ENCODE measurements at regions not wholly inside any gene's neighbourhood (a gene's known extent, or its start where the extent isn't known, plus 50 kb on each side); places are given as distances from the start of the nearest gene placed in this dataset.

DNA sequence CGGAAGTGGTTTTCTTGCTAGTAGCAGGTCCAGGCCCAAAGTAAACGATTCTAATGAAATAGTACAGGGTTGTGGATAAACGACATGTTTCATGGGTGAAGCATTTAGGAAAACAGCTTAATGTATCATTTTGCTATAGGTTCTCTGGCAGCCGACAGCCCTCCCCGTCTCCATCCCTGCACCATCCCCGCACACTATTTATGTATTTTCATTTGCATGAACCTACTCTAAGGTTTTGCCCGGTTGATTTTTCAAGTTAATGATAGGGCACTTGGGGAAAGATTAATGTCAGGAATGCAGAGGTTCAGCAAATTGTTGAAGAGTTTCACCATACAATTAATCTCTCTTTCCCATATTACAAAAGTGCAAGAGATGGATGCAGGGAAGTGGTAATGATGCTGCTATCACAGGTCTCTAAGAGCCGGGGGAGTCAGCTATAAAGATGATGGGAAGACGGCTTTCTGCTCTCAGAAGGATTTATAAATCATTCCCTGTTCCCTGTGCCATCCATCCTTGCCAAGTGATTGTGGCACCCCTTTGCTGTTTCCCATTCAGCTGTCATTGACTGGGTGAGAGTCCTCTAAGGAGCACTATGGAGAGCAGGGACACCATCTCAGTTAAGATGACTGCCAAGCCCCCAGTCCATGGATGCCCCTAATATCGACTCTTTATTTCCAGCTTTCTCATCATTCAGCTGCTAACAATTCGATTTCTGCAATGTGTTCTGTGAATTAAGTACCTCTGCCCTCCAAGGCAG lies 186.3 kb downstream of the IRS2 start:
- DNase-seq = no peak

DNA sequence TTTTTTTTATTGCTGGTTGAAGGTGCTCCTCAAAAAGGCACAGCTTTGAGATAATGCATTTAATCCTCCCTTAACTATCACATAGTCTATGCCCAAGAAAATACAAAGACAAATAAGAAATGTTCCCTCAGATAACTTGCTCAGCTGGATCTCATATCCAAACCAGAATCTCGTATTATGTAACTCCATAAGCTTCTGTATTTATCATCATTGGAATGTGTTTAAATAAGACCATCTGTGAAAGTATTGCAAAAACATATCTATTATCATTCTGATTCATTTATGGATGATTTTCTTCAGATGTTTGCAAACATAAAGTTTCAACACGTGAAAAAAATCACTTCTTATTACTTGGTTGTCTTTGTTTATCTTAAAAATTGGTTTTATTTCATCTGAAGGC lies 190.9 kb downstream of the IRS2 start:
- no peak for DNase-seq

DNA sequence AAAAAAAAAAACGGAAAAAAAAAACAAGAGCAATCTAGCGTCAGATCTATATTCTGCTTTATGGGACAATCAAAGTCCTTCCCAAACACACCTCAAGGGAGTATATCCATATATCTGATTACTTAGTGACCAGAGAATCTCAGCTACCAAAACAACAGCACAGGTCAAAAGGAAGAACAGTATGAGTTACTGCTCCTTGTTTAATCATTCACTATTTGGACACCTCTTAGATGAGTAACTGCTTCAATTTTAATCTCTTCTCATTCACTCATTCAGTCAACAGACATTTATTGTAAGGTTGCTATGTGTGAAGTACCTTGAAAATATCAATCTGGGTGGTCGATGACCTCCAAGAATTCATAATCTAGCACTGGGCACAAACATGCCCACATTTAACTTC lies 193.2 kb downstream of the IRS2 start:
- DNase-seq = no peak

DNA sequence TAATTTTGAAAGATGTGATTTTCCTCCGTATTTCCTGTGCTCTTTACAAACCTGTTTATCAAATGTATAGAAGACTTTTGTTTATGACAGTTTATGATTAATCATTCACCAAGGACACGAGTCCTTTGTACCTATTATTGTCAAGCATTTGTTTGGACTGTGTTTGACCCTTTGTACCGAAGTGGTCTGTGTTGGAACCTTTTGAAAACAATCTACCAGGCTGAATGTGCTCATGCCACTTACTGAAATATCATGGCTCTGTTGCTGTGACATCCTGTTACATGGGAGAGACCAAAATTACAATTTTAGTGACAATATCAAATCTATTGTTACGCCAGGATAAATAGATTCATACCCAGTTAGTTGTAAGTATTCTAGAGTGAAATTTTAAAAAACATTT lies 193.6 kb downstream of the IRS2 start:
- no peak for DNase-seq

DNA sequence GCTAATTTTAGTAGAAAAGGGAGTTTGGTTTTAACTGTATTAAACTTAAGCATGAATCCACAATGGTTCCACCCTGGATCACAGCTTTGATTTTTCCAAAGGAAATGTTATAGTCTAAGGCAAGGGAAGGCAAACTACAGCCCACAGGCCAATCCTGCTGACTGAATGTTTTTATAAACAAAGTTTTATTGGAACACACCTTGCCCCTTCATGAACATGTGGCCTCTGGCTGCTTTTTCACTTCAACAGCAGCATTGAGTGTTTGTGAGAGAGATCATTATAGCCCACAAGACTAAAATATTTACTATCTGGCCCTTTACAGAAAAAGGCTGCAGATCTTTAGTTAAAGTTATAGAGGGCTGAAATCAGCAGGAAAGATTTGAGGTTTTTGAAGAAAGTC lies 198.7 kb downstream of the IRS2 start:
- DNase-seq = no peak

DNA sequence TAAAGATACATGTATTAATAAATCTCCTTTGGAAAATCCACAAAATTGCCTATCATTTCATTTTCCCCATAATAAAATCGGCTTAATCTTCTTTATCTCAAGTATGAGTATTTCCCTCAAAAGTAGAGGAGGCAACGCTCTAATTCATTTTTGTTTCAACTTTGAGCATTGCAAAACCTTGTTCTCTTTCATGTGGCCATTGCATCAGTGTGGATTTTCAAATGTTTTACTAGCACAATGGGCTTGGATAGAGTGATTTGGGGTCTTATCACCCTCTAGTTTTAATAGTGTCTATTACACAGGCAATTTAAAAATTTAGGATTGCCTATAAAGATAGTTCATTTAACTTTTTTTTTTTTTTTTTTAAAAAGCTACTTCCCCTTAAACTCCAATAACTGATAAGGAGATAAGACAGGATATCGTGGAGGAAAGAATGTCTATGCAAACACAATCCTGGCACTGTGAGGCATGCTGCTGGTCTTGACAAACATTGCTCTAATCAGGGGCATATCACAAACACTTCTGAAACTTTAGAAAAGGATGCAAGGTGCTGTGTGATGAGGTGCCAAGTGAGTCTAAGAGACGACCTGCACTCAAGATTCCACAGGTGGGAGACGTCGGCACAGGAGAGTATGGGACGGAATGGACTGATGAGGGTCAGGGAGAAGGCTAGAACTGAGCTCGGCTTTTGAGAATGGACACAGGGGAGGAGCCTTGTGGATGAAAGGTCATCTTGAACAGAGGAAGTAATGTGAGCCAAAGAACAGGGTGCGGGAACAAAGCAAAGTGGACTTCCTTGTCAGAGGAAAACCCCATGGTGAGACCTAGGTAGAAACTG lies 199.7 kb downstream of the IRS2 start:
- no peak for DNase-seq

DNA sequence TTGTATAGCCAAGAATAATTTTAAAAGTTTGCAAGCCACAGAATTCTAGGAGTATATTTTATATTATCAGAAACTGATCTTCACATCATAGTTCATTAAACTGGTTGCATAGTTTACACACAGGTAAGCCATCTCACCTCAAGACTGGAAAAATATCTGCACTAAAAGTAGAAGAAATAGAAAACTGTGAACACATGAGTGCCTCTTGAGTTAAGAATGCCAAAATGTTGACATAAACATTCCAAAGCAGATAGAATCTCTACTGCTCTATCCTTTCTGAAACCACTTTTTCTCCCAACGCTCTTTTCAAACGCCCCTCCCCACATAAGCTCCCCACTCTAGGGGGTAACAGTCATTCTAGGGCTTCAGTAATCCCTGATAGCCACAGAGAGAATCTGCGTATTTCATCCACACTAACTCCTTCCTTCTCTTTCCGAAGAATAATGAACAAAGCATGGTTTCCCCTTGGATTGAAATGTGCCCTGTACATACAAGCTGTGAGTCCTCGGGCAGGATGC lies 201.5 kb downstream of the IRS2 start:
- no peak for DNase-seq

DNA sequence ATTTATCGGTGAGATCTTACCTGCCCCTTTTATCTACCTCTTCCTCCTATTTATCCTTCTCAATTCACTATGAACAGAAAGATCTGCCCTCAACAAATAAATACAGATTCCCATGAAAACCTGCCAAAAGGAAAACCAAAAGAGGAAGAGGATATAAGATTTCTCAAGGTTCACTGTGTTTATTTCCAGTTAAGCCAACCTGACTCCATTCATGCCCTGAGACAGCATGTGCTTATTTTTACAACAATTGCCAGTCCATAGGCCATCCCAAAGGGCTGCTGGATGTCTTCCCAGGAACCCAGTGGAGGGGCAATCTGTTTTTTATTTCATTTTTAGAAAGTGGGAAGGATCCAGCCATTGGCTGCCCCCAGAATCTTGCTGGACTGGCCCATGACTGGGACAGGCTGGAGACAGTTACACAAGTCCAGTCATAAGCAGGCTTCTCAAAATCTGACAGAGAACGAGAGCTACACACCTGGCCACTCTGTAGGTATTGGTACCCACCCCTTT lies 209.1 kb downstream of the IRS2 start:
- DNase-seq = no peak

DNA sequence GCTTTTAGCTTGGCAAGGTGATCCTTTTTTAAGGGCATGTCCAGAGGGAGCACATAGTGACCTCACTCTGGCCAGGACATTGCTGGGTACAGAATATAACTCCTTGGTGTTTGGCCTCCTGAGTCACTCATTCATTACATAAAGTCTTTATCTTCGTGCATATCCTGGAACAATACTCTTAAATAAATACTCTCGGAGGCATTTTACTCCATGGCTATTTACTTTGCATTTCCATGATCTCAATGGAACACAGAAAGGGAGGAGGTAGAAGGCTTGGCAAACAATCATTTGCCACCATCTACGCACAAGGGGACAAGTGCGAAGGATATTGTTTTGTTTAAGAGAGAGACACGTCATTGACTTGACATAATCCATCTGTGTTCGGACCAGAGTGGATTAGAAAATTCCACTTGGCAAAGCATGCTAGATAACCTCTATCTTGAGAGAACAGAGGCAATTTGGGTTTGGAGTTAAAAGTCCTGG lies 210.0 kb downstream of the IRS2 start:
- DNase-seq = no peak

DNA sequence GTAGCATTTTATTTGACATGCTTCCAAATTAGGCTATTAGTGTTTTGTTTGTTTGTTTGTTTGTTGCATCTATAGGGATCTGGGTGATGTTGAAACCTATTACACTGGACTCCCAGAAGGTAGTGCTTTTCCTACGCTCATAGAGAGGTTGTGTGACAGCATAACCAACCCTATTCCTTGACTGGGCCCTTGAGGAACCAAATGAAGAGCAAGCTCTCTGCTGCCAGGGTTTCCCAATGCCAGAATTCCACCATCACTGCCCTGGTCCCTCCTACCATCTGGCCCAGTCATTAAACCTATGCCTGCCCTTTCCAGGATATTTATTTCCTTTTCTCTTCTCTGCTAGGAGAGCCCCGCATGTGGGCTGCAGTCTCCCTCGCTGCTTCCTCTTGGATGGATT lies 210.6 kb downstream of the IRS2 start:
- DNase-seq = no peak

DNA sequence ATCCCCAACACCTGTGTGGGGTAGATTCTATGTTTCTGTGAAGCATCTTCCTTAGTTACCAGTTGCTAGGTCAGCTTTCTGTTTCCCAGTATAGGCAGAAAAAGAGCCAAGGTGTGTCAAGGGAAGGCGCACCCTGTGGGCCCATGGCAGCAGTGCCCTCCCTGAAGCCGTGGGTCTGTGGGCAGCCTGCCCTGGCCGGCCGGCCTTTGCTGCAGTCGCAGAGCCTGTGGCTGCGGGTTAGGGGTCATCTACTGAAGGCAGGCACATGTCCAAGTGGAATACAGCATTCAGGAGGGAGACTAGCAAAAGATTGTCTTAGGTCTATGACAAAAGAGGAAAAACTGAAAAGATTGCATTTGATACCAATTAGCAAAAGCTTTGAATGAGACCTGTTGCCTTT lies 214.0 kb downstream of the IRS2 start:
- DNase-seq = no peak

DNA sequence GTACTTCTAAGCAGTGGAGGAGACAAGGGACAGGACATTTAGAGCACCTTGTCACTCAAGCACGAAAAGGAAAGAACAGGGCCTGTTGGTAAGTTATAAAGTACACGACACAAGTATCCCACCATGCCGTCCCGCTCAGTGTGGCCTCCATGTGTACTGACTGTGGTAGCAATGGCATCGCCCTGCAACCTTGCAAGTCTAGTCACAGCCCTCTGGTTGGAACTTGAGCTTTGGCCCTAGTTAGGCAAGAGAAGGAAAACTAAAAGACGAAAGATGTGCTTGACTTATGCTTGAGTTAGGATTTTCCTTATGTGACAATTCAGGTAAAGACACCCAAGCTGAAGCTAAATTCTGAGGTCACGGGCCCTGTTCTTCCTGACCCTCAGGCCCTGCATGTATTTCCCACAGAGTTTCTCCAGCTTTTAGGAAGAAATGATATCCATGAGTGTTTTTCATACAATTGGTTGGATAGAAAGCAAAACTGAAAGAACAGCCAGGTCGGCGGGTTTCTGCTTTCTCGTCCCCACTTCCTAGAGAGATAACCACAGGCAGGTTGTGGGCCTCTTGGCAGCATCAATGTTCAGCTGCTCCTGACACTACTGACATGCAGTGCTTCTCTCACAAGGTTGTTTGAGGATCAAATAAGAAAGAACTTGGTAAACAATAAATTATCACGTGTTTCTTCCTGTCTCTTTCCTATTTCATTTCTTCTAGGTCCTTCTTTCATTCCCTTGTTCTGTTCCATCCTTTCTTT lies 216.2 kb downstream of the IRS2 start:
- DNase-seq = no peak

DNA sequence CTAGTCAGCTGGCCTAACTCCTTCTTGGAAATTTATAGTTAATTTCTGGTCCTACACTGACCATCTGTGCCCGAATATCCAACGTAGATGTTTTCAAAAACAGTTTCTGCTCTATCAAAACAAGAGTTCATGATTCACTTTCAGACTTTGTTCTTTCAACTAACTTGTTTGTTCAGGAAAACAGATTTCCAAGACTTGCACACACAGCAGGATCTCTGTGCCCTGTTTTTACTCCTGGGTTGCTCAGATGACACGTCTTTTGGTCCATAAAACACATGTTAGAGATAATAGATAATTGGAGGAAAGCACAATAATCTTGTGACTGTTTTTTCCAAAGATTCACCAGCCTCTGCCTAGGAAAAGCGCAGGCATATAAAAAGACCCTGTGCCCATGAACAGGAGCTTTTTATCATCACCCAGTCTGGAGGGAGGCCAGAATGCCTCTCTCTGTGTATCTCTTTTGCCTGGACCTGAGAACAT lies 218.0 kb downstream of the IRS2 start:
- no peak for DNase-seq

DNA sequence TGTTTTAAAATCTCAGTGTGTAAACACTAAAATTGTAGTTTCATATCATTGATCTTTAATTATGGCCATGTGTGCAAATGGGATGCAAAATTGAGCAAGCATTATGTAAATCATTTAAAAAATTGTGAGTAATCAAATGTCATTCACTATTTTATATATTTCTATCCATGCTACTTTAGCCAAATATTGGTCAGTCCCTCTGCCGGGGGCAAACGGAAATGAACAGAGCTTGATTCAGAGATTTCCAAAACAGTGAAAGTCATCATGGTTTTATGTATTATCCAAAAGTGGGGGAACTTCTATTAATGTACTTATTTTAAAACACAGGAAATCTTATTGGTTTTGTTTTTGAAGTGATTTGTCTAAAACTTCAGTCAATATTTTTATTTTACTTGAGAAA lies 219.1 kb downstream of the IRS2 start:
- no peak for DNase-seq

DNA sequence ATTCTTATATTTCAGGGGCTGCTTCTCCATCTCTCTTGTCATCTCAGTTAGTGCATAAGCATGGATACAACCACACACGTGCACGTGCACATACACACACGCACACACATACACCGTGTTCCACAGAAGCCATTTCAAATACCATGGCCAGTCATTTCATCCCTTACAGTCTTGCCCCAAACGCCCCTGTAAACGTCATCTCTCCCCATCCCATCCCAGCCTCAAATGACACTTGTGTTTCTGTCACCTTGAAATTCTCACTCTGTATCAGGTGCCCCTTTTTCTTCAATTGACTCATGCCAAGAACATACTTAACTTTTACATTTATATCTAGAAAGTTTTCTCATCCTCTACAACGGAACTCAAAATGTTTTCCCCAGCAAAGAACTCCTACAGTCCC lies 220.5 kb downstream of the IRS2 start:
- DNase-seq = no peak

DNA sequence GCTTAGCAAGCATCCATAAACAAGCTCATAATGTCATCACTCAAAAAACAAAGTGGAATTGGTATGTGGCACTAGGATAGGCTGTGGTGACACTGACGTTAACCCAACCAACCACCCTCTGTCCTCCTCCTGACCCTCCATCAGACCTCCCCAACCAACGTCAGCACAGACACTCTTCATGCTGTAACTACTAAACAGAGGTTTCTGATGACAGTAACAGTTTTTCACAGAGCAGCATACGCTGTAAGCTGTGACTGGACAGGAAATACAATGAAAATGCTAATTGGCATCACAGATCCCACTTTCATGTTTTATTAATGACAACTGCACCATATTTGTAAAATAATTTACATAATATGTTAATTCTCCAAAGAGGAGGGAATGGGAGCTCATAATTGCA lies 238.0 kb downstream of the IRS2 start:
- DNase-seq = no peak

DNA sequence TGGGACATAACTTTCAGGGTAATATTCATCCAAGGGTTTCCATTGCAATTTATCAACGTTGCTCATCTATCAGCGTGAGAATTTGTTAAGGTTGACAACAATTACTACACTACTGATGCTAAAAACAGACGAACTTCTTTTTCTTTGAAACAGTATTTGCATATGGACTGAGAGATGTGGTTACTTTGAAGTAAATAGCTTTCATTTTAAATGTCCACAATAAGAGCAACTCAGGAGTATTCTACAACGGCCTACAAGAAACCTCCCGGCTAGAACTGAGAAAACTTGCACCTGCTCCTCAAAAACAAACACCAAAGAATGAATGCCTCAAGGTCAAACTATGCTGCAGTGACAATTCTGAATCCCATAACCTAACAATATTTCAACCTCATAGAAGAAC lies 238.4 kb downstream of the IRS2 start:
- DNase-seq = no peak

DNA sequence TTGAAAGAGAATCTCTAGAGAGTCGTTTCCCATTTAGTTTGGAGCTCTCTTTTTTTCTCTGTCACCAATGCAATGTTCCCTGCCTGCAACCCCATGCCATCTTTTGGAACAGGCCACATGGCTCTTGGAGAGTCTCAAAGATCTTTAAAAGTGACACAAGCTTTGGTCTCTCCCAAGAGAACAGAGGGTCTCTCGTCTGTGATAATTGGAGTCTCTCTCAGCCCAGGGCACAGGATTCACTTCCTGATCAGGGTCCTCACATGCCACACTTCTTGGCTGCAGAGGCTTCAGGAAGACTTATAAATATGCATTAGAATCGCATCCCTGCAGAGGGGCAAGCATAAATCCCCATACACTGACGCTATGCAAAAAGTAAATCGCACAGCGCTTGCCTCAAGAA lies 240.5 kb downstream of the IRS2 start:
- DNase-seq = no peak

DNA sequence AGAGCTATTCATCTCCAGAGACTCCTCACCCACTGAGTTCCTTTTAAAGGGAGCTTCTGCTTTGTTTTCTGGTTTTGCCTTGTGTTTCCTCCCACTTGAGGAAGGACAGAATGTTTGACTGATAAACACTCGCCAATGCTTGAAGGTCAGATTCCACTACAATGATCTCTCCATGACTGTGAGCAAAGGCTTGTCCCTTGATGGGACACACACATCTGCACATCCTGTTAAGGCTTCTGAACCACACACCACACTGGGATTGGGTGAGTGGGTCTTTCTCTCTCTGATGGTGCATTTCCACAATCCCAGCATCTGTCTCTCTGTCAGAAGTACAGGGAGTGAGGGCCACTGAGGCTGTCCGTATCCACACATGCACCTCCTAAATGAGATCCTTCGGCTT lies 245.3 kb downstream of the IRS2 start:
- DNase-seq = no peak

DNA sequence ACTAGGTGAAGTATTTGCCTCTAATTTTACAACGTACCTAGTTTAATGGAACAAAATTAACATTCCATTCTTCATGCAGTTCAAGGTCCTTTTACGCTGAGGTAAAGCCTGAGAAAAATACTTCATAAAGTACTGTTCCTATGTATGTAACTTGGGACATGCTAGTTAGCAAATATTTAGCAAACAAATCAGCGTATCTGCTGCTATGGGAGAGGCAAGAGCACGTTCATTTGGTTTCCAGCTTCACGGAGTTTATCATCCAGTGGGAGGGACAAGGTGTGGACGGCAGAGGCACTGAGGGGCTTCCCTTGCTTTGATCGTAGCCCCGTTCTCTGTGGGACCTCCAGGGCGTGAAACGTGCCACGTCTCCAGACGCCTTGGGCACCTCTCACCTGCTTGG lies 248.8 kb downstream of the IRS2 start:
- DNase-seq = no peak

DNA sequence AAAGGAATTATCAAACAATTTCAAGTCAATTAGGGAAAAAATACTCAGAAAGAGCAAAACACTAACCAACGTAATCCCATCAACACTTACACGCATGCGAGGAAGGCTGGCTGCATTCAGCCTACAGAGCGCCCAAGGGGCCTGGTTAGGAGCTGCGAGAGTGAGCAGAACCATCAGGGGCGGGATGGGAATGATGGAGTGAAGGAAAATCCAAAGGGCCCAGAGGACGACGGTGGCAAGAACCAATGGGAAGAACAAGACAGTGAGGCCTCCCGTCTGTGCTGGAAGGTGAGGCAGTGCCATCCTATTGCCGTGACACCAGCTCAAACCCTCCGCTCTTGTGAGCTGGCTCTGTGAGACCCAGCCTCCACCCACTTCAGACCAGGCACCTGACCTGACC lies 253.0 kb downstream of the IRS2 start:
- DNase-seq = no peak

DNA sequence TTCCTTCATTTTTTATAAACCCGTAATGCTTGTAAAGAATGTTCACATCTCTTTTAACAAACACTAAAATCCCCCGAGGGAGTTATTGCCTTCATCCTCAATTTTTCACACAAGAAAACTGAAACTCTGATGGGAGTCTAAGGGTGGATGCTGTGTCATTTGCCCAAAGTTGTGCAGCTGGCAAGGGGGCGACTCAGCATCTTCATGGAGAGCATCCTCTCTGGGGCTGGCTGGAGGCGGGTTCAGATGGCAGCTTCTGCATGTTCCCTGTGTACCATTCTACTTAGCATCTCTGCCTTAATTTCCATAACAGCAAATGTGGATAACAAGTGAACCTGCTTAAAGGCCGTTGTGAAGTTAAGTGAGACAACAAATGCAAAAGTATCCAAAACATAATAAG lies 256.4 kb downstream of the IRS2 start:
- no peak for DNase-seq
